Spinal cord (tissue), 9 donors: ENCODE measurements at regions not wholly inside any gene's neighbourhood (a gene's known extent, or its start where the extent isn't known, plus 50 kb on each side); places are given as distances from the start of the nearest gene placed in this dataset.
"Not testable (repeated sequence)": the region's sequence is repeated elsewhere in the genome, so short reads cannot be mapped to it uniquely, and the experiment has no call there.

Experiments
- DNase-seq, 6 donors: peaks; one replicate each; pipeline versions ENCODE4 v3.0.0 to v3.0.0-alpha.2; 2013 to 2015; ENCODE audit warnings: low spot score in 6 of 6, low read depth in 4 of 6
- H3K27ac ChIP-seq: one replicate; pipeline ENCODE4 v1.5.1; 2013; ENCODE audit warnings: low read depth, low read length, control low read depth
- H3K27me3 ChIP-seq: one replicate; pipeline ENCODE4 v1.6.1; 2013; ENCODE audit warnings: low read length; ENCODE audit not compliant: control insufficient read depth, insufficient read depth
- H3K36me3 ChIP-seq: one replicate; pipeline ENCODE4 v1.6.1; 2013; ENCODE audit warnings: low read length; ENCODE audit not compliant: control insufficient read depth, insufficient read depth
- H3K4me1 ChIP-seq: one replicate; pipeline ENCODE4 v1.6.1; 2013; ENCODE audit warnings: low read length; ENCODE audit not compliant: control insufficient read depth, insufficient read depth
- H3K4me3 ChIP-seq: one replicate; pipeline ENCODE4 v1.5.1; 2013; ENCODE audit warnings: low read depth, low read length, control low read depth
- H3K9me3 ChIP-seq: one replicate; pipeline ENCODE4 v1.6.1; 2013; ENCODE audit warnings: low read length; ENCODE audit not compliant: control insufficient read depth, insufficient read depth
- WGBS: methylation state at CpG from one replicate; pipeline ENCODE4 v1.1.5; 2013; ENCODE audit warnings: missing lambda C conversion rate; ENCODE audit not compliant: insufficient coverage; 5-methylcytosine and 5-hydroxymethylcytosine counted together
- donor health status: healthy.

- Histone ChIP-seq H3K4me1 (no peaks in the 10 kb centered on the region), H3K27me3 (no peaks in the 10 kb centered on the region), H3K27ac (no peak overlapping the region), H3K36me3 (no peaks in the 10 kb centered on the region), H3K4me3 (no peak overlapping the region), H3K9me3 (no peaks in the 10 kb centered on the region)
- 85% methylated on average over 2 of the region's 3 CpGs for WGBS
- DNase-seq: no peak
Measured at GRCh38 chr7:104264285-104264684, 56.5 kb upstream of the ORC5 start.

GRCh38 chr7:104267701-104268368, 60.0 kb upstream of the ORC5 start:
- no peak overlapping the region for H3K27ac ChIP-seq
- H3K4me3 ChIP-seq: no peak overlapping the region
- H3K4me1 ChIP-seq: no peaks in the 10 kb centered on the region
- H3K9me3 ChIP-seq: no peaks in the 10 kb centered on the region
- peak in 2 of 6 donors; percentile 46 to 67 for DNase-seq
- H3K36me3 ChIP-seq: no peaks in the 10 kb centered on the region
- no CpG with 5 or more reads among the region's 3 CpGs for WGBS
- no peaks in the 10 kb centered on the region for H3K27me3 ChIP-seq

GRCh38 chr7:104271948-104272347, 56.5 kb upstream of the LHFPL3 start:
- Histone ChIP-seq H3K4me3 (no peak overlapping the region), H3K4me1 (no peaks in the 10 kb centered on the region), H3K27ac (no peak overlapping the region), H3K27me3 (no peaks in the 10 kb centered on the region), H3K9me3 (no peaks in the 10 kb centered on the region), H3K36me3 (no peaks in the 10 kb centered on the region)
- DNase-seq: peak in 1 of 6 donors; percentile 9
- WGBS: no CpG with 5 or more reads among the region's 2 CpGs

- no peaks in the 10 kb centered on the region for H3K9me3 ChIP-seq
- WGBS: no CpG with 5 or more reads among the region's 5 CpGs
- no peaks in the 10 kb centered on the region for H3K36me3 ChIP-seq
- H3K4me1 ChIP-seq: no peaks in the 10 kb centered on the region
- peak in 4 of 6 donors; percentile 31 to 88 (median 52) for DNase-seq
- no peak overlapping the region for H3K4me3 ChIP-seq
- no peak overlapping the region for H3K27ac ChIP-seq
- no peaks in the 10 kb centered on the region for H3K27me3 ChIP-seq
Measured at GRCh38 chr7:104272767-104273384, 55.5 kb upstream of the LHFPL3 start.

GRCh38 chr7:104275900-104276299, 52.5 kb upstream of the LHFPL3 start:
- no peak for DNase-seq
- no peaks in the 10 kb centered on the region for H3K36me3 ChIP-seq
- H3K9me3 ChIP-seq: no peaks in the 10 kb centered on the region
- no peaks in the 10 kb centered on the region for H3K4me1 ChIP-seq
- no peak overlapping the region for H3K27ac ChIP-seq
- WGBS: 100% methylated on average over 2 of the region's 3 CpGs
- no peaks in the 10 kb centered on the region for H3K27me3 ChIP-seq
- no peak overlapping the region for H3K4me3 ChIP-seq

GRCh38 chr7:104276730-104277129, 51.7 kb upstream of the LHFPL3 start:
- H3K9me3 ChIP-seq, DNase-seq, H3K36me3 ChIP-seq, H3K4me1 ChIP-seq, H3K27ac ChIP-seq, H3K27me3 ChIP-seq, H3K4me3 ChIP-seq: not testable (repeated sequence)
- 96% methylated on average over 10 of the region's 11 CpGs for WGBS
